ENCODE measurements at regions not wholly inside any gene's neighbourhood (a gene's known extent, or its start where the extent isn't known, plus 50 kb on each side); places are given as distances from the start of the nearest gene placed in this dataset.
A peak's percentile ranks its signal among the peaks of the same experiment; 100 is the strongest.

GRCh38 chr11:128039140-128040021 is 548.0 kb downstream of the ETS1 start:
- H3K79me2 ChIP-seq (ENCODE audit: control insufficient read depth, insufficient read depth, low read length): no peaks in the 10 kb centered on the region
- ChIA-PET RAD21 (ENCODE audit: unreplicated experiment) (no interaction called here), POLR2A (no interaction called here), SMC1A (ENCODE audit: uncharacterized antibody, unreplicated experiment) (interaction anchor here (0.9 to 1.7 kb wide), 2 partner anchors 118 to 121 kb away, joined by 3 to 5 read pairs; no protein-coding TSS in a partner anchor), CTCF (interaction anchor here (0.7 kb wide), 1 partner anchor 24 kb away, joined by 3 read pairs; no protein-coding TSS in a partner anchor)
- 1% methylated on average over 8 of the region's 8 CpGs for WGBS (ENCODE audit: insufficient coverage, insufficient replicate concordance, low lambda C conversion rate, missing lambda C conversion rate)
- H3K4me2 ChIP-seq (ENCODE audit: control insufficient read depth, insufficient read depth): no peak overlapping the region
- H3K36me3 ChIP-seq (ENCODE audit: control insufficient read depth in 2 of 2, insufficient read depth in 2 of 2, low read length in 1 of 2): no peaks in the 10 kb centered on the region
- no peak overlapping the region for H3K27ac ChIP-seq (ENCODE audit: control insufficient read depth, insufficient read depth)
- H4K20me1 ChIP-seq (ENCODE audit: control insufficient read depth, insufficient read depth): no peaks in the 10 kb centered on the region
- H3K9me3 ChIP-seq (replicated peaks; ENCODE audit: control insufficient read depth, insufficient read depth, low read length): no peaks in the 10 kb centered on the region
- DNase-seq (ENCODE audit: low read depth, low spot score) (no peak), FAIRE-seq (no peak), ATAC-seq (peak; percentile 84)
- H3K9ac ChIP-seq (ENCODE audit: control insufficient read depth, insufficient read depth, low read length): no peak overlapping the region
- TF ChIP-seq ELK1 (IDR thresholded peaks at IDR 0.05; ENCODE audit: low read depth, low read length) (no peak), RELA (IDR thresholded peaks at IDR 0.05; ENCODE audit: borderline replicate concordance, partially characterized antibody) (no peak)
- no TSS peak for BruUV-seq (replicated peaks)
- H3K4me1 ChIP-seq (ENCODE audit: control insufficient read depth, insufficient read depth, low read length): no peaks in the 10 kb centered on the region
- in situ Hi-C loops (cut with MboI) (loop anchor here (10.0 kb wide), 1 partner anchor 595 kb away; no protein-coding TSS in a partner anchor), intact Hi-C loops (cut with micrococcal nuclease; ENCODE audit: unreplicated experiment) (loop anchor here (10.0 kb wide), 1 partner anchor 245 kb away; no protein-coding TSS in a partner anchor)
- H3K27me3 ChIP-seq (replicated peaks in 1 of 2; ENCODE audit: control insufficient read depth in 2 of 2, insufficient read depth in 2 of 2, low read length in 1 of 2): peaks cover 0 to 6% of the 10 kb centered on the region in 2 experiments; a peak in 2 of 4 replicates
- no peak overlapping the region for H2AFZ ChIP-seq (ENCODE audit: control insufficient read depth, low read depth, low read length)
- H3K4me3 ChIP-seq: no peak overlapping the region

- no peak overlapping the region for H2AFZ ChIP-seq (ENCODE audit: control insufficient read depth, low read depth, low read length)
- DNase-seq (ENCODE audit: low read depth, low spot score) (no peak), FAIRE-seq (no peak), ATAC-seq (no peak)
- 35% methylated on average over 4 of the region's 4 CpGs for WGBS (ENCODE audit: insufficient coverage, insufficient replicate concordance, low lambda C conversion rate, missing lambda C conversion rate)
- H3K9me3 ChIP-seq (replicated peaks; ENCODE audit: control insufficient read depth, insufficient read depth, low read length): no peaks in the 10 kb centered on the region
- H3K79me2 ChIP-seq (ENCODE audit: control insufficient read depth, insufficient read depth, low read length): no peaks in the 10 kb centered on the region
- no peak for TF ChIP-seq ZNF622 (IDR thresholded peaks at IDR 0.05)
- no peak for TF ChIP-seq RAD51 (IDR thresholded peaks at IDR 0.05)
- no peak for TF ChIP-seq NR2C1 (IDR thresholded peaks at IDR 0.05)
- no peak for TF ChIP-seq RAD21 (IDR thresholded peaks at IDR 0.05; ENCODE audit: insufficient read depth, low read depth, low read length)
- TF ChIP-seq ZNF687 (IDR thresholded peaks at IDR 0.05): no peak
- ChIA-PET RAD21 (ENCODE audit: unreplicated experiment) (no interaction called here), CTCF (interaction anchor here (1.0 kb wide), 1 partner anchor 121 kb away, joined by 3 read pairs; no protein-coding TSS in a partner anchor), POLR2A (no interaction called here), SMC1A (ENCODE audit: uncharacterized antibody, unreplicated experiment) (interaction anchor here (0.6 kb wide), 1 partner anchor 597 kb away, joined by 4 read pairs; no protein-coding TSS in a partner anchor)
- no peaks in the 10 kb centered on the region for H4K20me1 ChIP-seq (ENCODE audit: control insufficient read depth, insufficient read depth)
- no peak overlapping the region for H3K9ac ChIP-seq (ENCODE audit: control insufficient read depth, insufficient read depth, low read length)
- no peak overlapping the region for H3K27ac ChIP-seq (ENCODE audit: control insufficient read depth, insufficient read depth)
- H3K27me3 ChIP-seq (replicated peaks in 1 of 2; ENCODE audit: control insufficient read depth in 2 of 2, insufficient read depth in 2 of 2, low read length in 1 of 2): peaks cover 0 to 2% of the 10 kb centered on the region in 2 experiments; a peak in 2 of 4 replicates
- H3K36me3 ChIP-seq (ENCODE audit: control insufficient read depth in 2 of 2, insufficient read depth in 2 of 2, low read length in 1 of 2): no peaks in the 10 kb centered on the region
- intact Hi-C loops (cut with micrococcal nuclease; ENCODE audit: unreplicated experiment): loop anchor here (10.0 kb wide), 1 partner anchor 248 kb away; no protein-coding TSS in a partner anchor
- no TSS peak for BruUV-seq (replicated peaks)
- no peak overlapping the region for H3K4me2 ChIP-seq (ENCODE audit: control insufficient read depth, insufficient read depth)
- no peak overlapping the region for H3K4me3 ChIP-seq
- H3K4me1 ChIP-seq (ENCODE audit: control insufficient read depth, insufficient read depth, low read length): no peaks in the 10 kb centered on the region
- in situ Hi-C loops (cut with MboI): loop anchor here (10.0 kb wide), 1 partner anchor 598 kb away; no protein-coding TSS in a partner anchor
Measured at GRCh38 chr11:128036556-128037093, 550.7 kb downstream of the ETS1 start.

Measured in GM12878 (cell line).